Left ventricle myocardium inferior (tissue), 1 donor: ENCODE measurements at regions not wholly inside any gene's neighbourhood (a gene's known extent, or its start where the extent isn't known, plus 50 kb on each side); places are given as distances from the start of the nearest gene placed in this dataset.

ENCODE experiments used
- DNase-seq: peaks from one replicate; pipeline ENCODE4 v3.0.0-alpha.2; 2020
- H3K27ac ChIP-seq: fragments of 200-600 bp; replicated peaks from 2 replicates; pipeline ENCODE4 v1.8.0; 2021
- H3K27me3 ChIP-seq: fragments of 200-600 bp; 2 replicates; pipeline ENCODE4 v1.8.0; 2021; ENCODE audit warnings: low read depth
- H3K36me3 ChIP-seq: fragments of 200-600 bp; 2 replicates; pipeline ENCODE4 v1.8.0; 2021
- H3K4me1 ChIP-seq: fragments of 200-600 bp; 2 replicates; pipeline ENCODE4 v1.8.0; 2021
- H3K4me3 ChIP-seq: fragments of 200-600 bp; 2 replicates; pipeline ENCODE4 v1.8.0; 2021; ENCODE audit warnings: mild to moderate bottlenecking, moderate library complexity
- H3K9me3 ChIP-seq: fragments of 200-600 bp; replicated peaks from 2 replicates; pipeline ENCODE4 v1.8.0; 2021
- intact Hi-C: fragments of 100-400 bp; cut with micrococcal nuclease; formaldehyde crosslinking; loops from one replicate; pipeline ENCODE4 v1.11.0; 2022
- TF ChIP-seq, protein P1 (sequence below): fragments of 200-600 bp; IDR thresholded peaks from 2 replicates; pipeline ENCODE4 v1.8.0; 2021; ENCODE audit warnings: antibody characterized with exemption, mild to moderate bottlenecking, borderline replicate concordance
- donor health status: DM: no; HTN: yes; CAD: no; lungs with severe emphysema.

DNA sequence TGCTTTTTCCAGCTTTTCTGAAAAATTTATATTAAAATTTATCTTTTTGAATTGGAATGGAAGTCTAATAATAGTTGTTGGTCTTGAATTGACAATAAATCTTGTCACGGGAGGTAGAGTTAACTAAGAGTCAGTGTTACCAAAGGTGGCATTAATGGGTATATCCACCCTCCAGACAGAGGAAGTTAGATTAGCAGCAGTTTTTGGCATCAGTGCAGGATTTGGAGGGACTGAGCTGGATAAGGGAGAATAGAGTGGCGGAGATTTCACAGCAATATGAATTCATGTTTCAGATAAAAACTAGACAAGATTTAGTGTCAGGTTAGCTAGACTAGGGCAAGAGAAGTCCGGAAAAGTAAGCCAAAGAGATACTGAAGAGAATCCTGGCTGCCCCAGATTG is 201.3 kb upstream of the ZBTB20 start:
- no peak for DNase-seq
- no peaks in the 10 kb centered on the region for H3K4me1 ChIP-seq
- TF ChIP-seq, protein P1, sequence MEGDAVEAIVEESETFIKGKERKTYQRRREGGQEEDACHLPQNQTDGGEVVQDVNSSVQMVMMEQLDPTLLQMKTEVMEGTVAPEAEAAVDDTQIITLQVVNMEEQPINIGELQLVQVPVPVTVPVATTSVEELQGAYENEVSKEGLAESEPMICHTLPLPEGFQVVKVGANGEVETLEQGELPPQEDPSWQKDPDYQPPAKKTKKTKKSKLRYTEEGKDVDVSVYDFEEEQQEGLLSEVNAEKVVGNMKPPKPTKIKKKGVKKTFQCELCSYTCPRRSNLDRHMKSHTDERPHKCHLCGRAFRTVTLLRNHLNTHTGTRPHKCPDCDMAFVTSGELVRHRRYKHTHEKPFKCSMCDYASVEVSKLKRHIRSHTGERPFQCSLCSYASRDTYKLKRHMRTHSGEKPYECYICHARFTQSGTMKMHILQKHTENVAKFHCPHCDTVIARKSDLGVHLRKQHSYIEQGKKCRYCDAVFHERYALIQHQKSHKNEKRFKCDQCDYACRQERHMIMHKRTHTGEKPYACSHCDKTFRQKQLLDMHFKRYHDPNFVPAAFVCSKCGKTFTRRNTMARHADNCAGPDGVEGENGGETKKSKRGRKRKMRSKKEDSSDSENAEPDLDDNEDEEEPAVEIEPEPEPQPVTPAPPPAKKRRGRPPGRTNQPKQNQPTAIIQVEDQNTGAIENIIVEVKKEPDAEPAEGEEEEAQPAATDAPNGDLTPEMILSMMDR: no peak
- H3K27me3 ChIP-seq: no peaks in the 10 kb centered on the region
- peaks cover 3% of the 10 kb centered on the region for H3K9me3 ChIP-seq
- H3K27ac ChIP-seq: no peak overlapping the region
- no peaks in the 10 kb centered on the region for H3K36me3 ChIP-seq
- intact Hi-C loops: no loop called here
- no peak overlapping the region for H3K4me3 ChIP-seq

DNA sequence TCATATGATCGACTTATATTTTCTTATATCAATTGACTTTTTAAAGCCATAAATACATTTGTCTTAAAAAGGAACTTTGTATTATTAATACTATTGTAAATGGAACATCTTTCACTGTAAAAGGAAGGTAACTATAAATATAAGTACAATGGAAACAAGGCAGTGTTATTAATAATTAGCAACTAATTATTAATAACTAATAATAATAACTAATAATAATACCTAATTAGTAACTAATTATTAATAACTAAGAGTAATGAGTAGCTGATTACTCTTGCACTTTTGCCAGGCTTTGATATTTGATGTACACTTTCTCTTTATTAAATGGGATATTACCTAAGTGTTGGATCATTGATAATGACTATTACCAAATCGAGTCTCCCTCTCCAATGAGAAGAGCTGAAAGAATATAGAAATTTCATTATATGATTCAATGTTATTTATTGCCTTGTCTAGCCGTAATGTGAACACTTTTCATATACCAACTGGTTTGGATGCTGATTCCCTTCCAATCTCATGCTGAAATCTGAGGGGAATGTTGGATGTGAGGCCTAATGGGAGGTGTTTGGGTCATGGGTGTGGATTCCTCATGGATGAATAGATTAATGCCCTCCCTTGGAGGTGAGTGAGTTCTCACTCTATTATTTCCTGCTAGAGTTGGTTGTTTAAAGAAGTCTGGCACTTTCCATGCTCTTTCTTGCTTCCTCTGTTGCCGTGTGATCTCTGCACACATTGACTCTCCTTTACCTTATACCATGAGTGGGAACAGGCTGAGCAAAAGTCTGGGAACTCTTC is 202.1 kb upstream of the ZBTB20 start:
- no peaks in the 10 kb centered on the region for H3K36me3 ChIP-seq
- no peaks in the 10 kb centered on the region for H3K27me3 ChIP-seq
- H3K9me3 ChIP-seq: peaks cover 3% of the 10 kb centered on the region
- no peaks in the 10 kb centered on the region for H3K4me1 ChIP-seq
- TF ChIP-seq, protein P1: no peak
- no peak for DNase-seq
- no peak overlapping the region for H3K4me3 ChIP-seq
- intact Hi-C loops: no loop called here
- H3K27ac ChIP-seq: no peak overlapping the region

DNA sequence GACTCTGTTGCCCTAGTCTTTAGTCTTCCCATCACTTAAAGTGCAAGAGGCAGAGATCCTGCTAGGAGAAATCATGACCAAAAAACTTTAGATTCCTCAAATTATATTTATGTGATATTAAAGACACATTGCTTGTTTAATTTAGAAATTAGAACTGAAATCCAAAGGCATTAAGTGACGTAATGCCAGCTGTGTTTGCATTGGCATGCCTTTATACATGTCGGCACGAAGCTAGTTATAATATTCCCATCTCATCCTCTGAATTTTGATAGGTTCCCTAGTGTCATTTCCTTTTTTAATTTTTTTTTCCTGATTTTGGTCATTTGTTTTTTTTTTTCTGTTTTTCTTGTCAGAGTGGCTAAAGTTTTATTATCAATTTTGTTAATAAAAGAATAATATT is 203.5 kb upstream of the ZBTB20 start:
- H3K4me3 ChIP-seq: no peak overlapping the region
- H3K36me3 ChIP-seq: no peaks in the 10 kb centered on the region
- TF ChIP-seq, protein P1: no peak
- intact Hi-C loops: no loop called here
- no peak overlapping the region for H3K27ac ChIP-seq
- H3K4me1 ChIP-seq: no peaks in the 10 kb centered on the region
- H3K9me3 ChIP-seq: peaks cover 3% of the 10 kb centered on the region
- no peaks in the 10 kb centered on the region for H3K27me3 ChIP-seq
- DNase-seq: no peak

DNA sequence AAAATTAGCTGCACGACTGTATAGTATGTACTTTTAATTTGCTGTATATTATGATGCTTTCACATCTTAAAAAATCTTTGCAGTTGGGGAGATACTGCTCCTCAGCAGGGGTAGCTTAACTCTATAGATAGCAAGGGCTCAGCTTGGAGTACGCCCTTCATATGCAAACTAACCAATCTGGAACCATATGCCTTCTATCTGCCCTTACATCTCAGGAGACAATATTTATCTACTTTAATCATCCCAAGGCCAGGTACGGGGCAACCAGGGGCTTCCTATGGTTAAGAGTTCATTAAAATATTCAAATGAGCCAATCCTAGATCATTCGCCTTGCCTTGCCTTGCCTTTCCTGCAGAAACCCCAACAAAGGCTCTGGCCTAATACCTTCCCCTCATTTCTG is 204.1 kb upstream of the ZBTB20 start:
- Histone ChIP-seq H3K27ac (no peak overlapping the region), H3K36me3 (no peaks in the 10 kb centered on the region), H3K9me3 (peaks cover 3% of the 10 kb centered on the region), H3K4me3 (no peak overlapping the region), H3K27me3 (no peaks in the 10 kb centered on the region), H3K4me1 (no peaks in the 10 kb centered on the region)
- TF ChIP-seq, protein P1: no peak
- no peak for DNase-seq
- intact Hi-C loops: no loop called here

DNA sequence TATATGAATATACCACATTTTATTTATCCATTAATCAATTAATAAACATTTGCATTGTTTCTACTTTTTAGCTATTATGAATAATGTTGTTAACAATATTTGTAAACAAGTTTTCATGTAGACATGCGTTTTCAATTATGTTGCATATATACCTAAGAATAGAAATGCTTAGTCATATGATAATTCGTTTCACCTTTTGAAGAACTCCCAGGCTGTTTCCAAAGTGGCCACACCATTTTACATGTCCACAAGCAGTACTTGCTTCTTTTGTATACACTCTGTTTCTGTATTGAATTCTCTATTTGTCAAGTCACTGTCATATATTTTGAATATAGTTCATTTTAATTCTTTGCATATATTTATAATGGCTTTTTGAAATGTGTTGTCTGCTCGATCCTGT is 206.9 kb upstream of the ZBTB20 start:
- H3K9me3 ChIP-seq: peaks cover 3% of the 10 kb centered on the region
- TF ChIP-seq, protein P1: no peak
- H3K27ac ChIP-seq: no peak overlapping the region
- no peaks in the 10 kb centered on the region for H3K4me1 ChIP-seq
- no peak overlapping the region for H3K4me3 ChIP-seq
- no peaks in the 10 kb centered on the region for H3K36me3 ChIP-seq
- no peak for DNase-seq
- intact Hi-C loops: no loop called here
- H3K27me3 ChIP-seq: no peaks in the 10 kb centered on the region
